ENCODE measurements at regions not wholly inside any gene's neighbourhood (a gene's known extent, or its start where the extent isn't known, plus 50 kb on each side); places are given as distances from the start of the nearest gene placed in this dataset.

- Histone ChIP-seq H3K4me3 (ENCODE audit: insufficient read depth, low read length) (no peak overlapping the region), H3K27ac (ENCODE audit: low read depth, low read length) (no peak overlapping the region), H3K36me3 (ENCODE audit: insufficient read depth, low read length) (no peaks in the 10 kb centered on the region), H3K27me3 (ENCODE audit: insufficient read depth, low read length) (no peaks in the 10 kb centered on the region), H4K20me1 (ENCODE audit: insufficient read depth, low read length) (no peaks in the 10 kb centered on the region), H3K9me3 (ENCODE audit: low read depth, low read length) (no peaks in the 10 kb centered on the region), H3K4me2 (ENCODE audit: insufficient read depth, low read length) (no peak overlapping the region), H2AFZ (ENCODE audit: low read length) (peak overlapping the region; percentile 64), H3K4me1 (ENCODE audit: insufficient read depth, low read length) (peaks cover 6% of the 10 kb centered on the region), H3K79me2 (ENCODE audit: insufficient read depth, low read length) (no peaks in the 10 kb centered on the region)
- DNase-seq (ENCODE audit: insufficient read length, low spot score, missing footprints): no peak
- no peak for TF ChIP-seq CTCF (IDR thresholded peaks at IDR 0.05; ENCODE audit: extremely low read depth, low read depth, low read length)
Measured at GRCh38 chr9:16100537-16101091, 547.8 kb downstream of the CCDC171 start.

GRCh38 chr9:16102154-16102553, 549.3 kb downstream of the CCDC171 start:
- no peak for TF ChIP-seq CTCF (IDR thresholded peaks at IDR 0.05; ENCODE audit: extremely low read depth, low read depth, low read length)
- H3K4me1 ChIP-seq (ENCODE audit: insufficient read depth, low read length): peaks cover 6% of the 10 kb centered on the region
- no peak for DNase-seq (ENCODE audit: insufficient read length, low spot score, missing footprints)
- H3K9me3 ChIP-seq (ENCODE audit: low read depth, low read length): no peaks in the 10 kb centered on the region
- no peaks in the 10 kb centered on the region for H3K27me3 ChIP-seq (ENCODE audit: insufficient read depth, low read length)
- no peak overlapping the region for H3K27ac ChIP-seq (ENCODE audit: low read depth, low read length)
- no peak overlapping the region for H3K4me2 ChIP-seq (ENCODE audit: insufficient read depth, low read length)
- no peaks in the 10 kb centered on the region for H4K20me1 ChIP-seq (ENCODE audit: insufficient read depth, low read length)
- no peaks in the 10 kb centered on the region for H3K79me2 ChIP-seq (ENCODE audit: insufficient read depth, low read length)
- no peak overlapping the region for H2AFZ ChIP-seq (ENCODE audit: low read length)
- H3K36me3 ChIP-seq (ENCODE audit: insufficient read depth, low read length): no peaks in the 10 kb centered on the region
- H3K4me3 ChIP-seq (ENCODE audit: insufficient read depth, low read length): no peak overlapping the region

GRCh38 chr9:16103620-16104397, 551.0 kb downstream of the CCDC171 start:
- no peak for DNase-seq (ENCODE audit: insufficient read length, low spot score, missing footprints)
- no peaks in the 10 kb centered on the region for H4K20me1 ChIP-seq (ENCODE audit: insufficient read depth, low read length)
- peak overlapping the region; percentile 4 for H3K4me2 ChIP-seq (ENCODE audit: insufficient read depth, low read length)
- H3K27me3 ChIP-seq (ENCODE audit: insufficient read depth, low read length): no peaks in the 10 kb centered on the region
- no peak for TF ChIP-seq CTCF (IDR thresholded peaks at IDR 0.05; ENCODE audit: extremely low read depth, low read depth, low read length)
- H3K4me3 ChIP-seq (ENCODE audit: insufficient read depth, low read length): no peak overlapping the region
- peak overlapping the region; percentile 16 for H2AFZ ChIP-seq (ENCODE audit: low read length)
- no peaks in the 10 kb centered on the region for H3K79me2 ChIP-seq (ENCODE audit: insufficient read depth, low read length)
- H3K27ac ChIP-seq (ENCODE audit: low read depth, low read length): no peak overlapping the region
- no peaks in the 10 kb centered on the region for H3K9me3 ChIP-seq (ENCODE audit: low read depth, low read length)
- H3K36me3 ChIP-seq (ENCODE audit: insufficient read depth, low read length): no peaks in the 10 kb centered on the region
- peaks cover 6% of the 10 kb centered on the region for H3K4me1 ChIP-seq (ENCODE audit: insufficient read depth, low read length)

- Histone ChIP-seq H3K36me3 (ENCODE audit: insufficient read depth, low read length) (no peaks in the 10 kb centered on the region), H3K27me3 (ENCODE audit: insufficient read depth, low read length) (no peaks in the 10 kb centered on the region), H3K4me1 (ENCODE audit: insufficient read depth, low read length) (peaks cover 6% of the 10 kb centered on the region), H3K9me3 (ENCODE audit: low read depth, low read length) (no peaks in the 10 kb centered on the region), H3K4me3 (ENCODE audit: insufficient read depth, low read length) (no peak overlapping the region), H4K20me1 (ENCODE audit: insufficient read depth, low read length) (no peaks in the 10 kb centered on the region), H3K27ac (ENCODE audit: low read depth, low read length) (no peak overlapping the region), H3K4me2 (ENCODE audit: insufficient read depth, low read length) (no peak overlapping the region), H3K79me2 (ENCODE audit: insufficient read depth, low read length) (no peaks in the 10 kb centered on the region), H2AFZ (ENCODE audit: low read length) (no peak overlapping the region)
- DNase-seq (ENCODE audit: insufficient read length, low spot score, missing footprints): no peak
- TF ChIP-seq CTCF (IDR thresholded peaks at IDR 0.05; ENCODE audit: extremely low read depth, low read depth, low read length): no peak
Measured at GRCh38 chr9:16105168-16106020, 552.6 kb downstream of the CCDC171 start.

Data from osteoblast (primary cell).